NCI-H1417 treated with DMSO at 0.1 percent for 48 hours (cell line): ENCODE measurements at regions not wholly inside any gene's neighbourhood (a gene's known extent, or its start where the extent isn't known, plus 50 kb on each side); places are given as distances from the start of the nearest gene placed in this dataset.
"Not testable (repeated sequence)": the region's sequence is repeated elsewhere in the genome, so short reads cannot be mapped to it uniquely, and the experiment has no call there.

Experiments
- DNase-seq: peaks from one replicate; lab custom pipeline; 2025; lab: John Stamatoyannopoulos, UW

- DNase-seq = no peak
Measured at GRCh38 chr6:94698773-94699172, 878.6 kb upstream of the MANEA start.

GRCh38 chr6:94687255-94687654, 890.1 kb upstream of the MANEA start:
- DNase-seq = not testable (repeated sequence)

GRCh38 chr6:94683409-94683808, 893.9 kb upstream of the MANEA start:
- DNase-seq = no peak

GRCh38 chr6:94680669-94681212, 896.6 kb upstream of the MANEA start:
- peak; percentile 33 for DNase-seq

GRCh38 chr6:94673251-94673650, 904.1 kb upstream of the MANEA start:
- DNase-seq = no peak

- DNase-seq = no peak
Measured at GRCh38 chr6:94670017-94670416, 907.3 kb upstream of the MANEA start.

GRCh38 chr6:94668876-94669275, 908.5 kb upstream of the MANEA start:
- DNase-seq = no peak

GRCh38 chr6:94658929-94659328, 918.4 kb upstream of the MANEA start:
- no peak for DNase-seq

- DNase-seq = no peak
Measured at GRCh38 chr6:94651239-94651638, 926.1 kb upstream of the MANEA start.

- no peak for DNase-seq
Measured at GRCh38 chr6:94645191-94645590, 932.1 kb upstream of the MANEA start.

- DNase-seq = no peak
Measured at GRCh38 chr6:94639564-94639963, 937.8 kb upstream of the MANEA start.

GRCh38 chr6:94636780-94637385, 940.5 kb upstream of the MANEA start:
- no peak for DNase-seq

- no peak for DNase-seq
Measured at GRCh38 chr6:94623586-94623985, 953.7 kb upstream of the MANEA start.

GRCh38 chr6:94622783-94623182, 954.6 kb upstream of the MANEA start:
- no peak for DNase-seq

- no peak for DNase-seq
Measured at GRCh38 chr6:94600636-94601035, 976.7 kb upstream of the MANEA start.

- no peak for DNase-seq
Measured at GRCh38 chr6:94597487-94597886, 979.8 kb upstream of the MANEA start.

- DNase-seq = no peak
Measured at GRCh38 chr6:94590416-94590815, 986.9 kb upstream of the MANEA start.

GRCh38 chr6:94588301-94588700, 989.0 kb upstream of the MANEA start:
- DNase-seq = no peak

- DNase-seq = no peak
Measured at GRCh38 chr6:94584211-94584610, 993.1 kb upstream of the MANEA start.

- no peak for DNase-seq
Measured at GRCh38 chr6:94570581-94570980, 1006.8 kb upstream of the MANEA start.

- no peak for DNase-seq
Measured at GRCh38 chr6:94562846-94563245, 1014.5 kb upstream of the MANEA start.

GRCh38 chr6:94559829-94560537, 1017.4 kb upstream of the MANEA start:
- no peak for DNase-seq

GRCh38 chr6:94557207-94557606, 1020.1 kb upstream of the MANEA start:
- not testable (repeated sequence) for DNase-seq

- DNase-seq = no peak
Measured at GRCh38 chr6:94548201-94548600, 1029.1 kb upstream of the MANEA start.
